ENCODE measurements at regions not wholly inside any gene's neighbourhood (a gene's known extent, or its start where the extent isn't known, plus 50 kb on each side); places are given as distances from the start of the nearest gene placed in this dataset.

- H3K4me2 ChIP-seq (ENCODE audit: low read length): no peak overlapping the region
- ChIA-PET POLR2A (ENCODE audit: unreplicated experiment) (no interaction called here), CTCF (no interaction called here)
- no peak overlapping the region for H2AFZ ChIP-seq (ENCODE audit: low read length)
- H3F3A ChIP-seq (ENCODE audit: low read length, unreplicated experiment): no peaks in the 10 kb centered on the region
- H3K9ac ChIP-seq (ENCODE audit: low read length): no peak overlapping the region
- no peaks in the 10 kb centered on the region for H3K9me2 ChIP-seq (replicated peaks; ENCODE audit: low read length)
- H3K27ac ChIP-seq (ENCODE audit: low read length): no peak overlapping the region
- H3K4me1 ChIP-seq (ENCODE audit: insufficient read depth, low read length): no peaks in the 10 kb centered on the region
- H4K20me1 ChIP-seq (ENCODE audit: low read length): no peaks in the 10 kb centered on the region
- H3K36me3 ChIP-seq (ENCODE audit: low read depth, low read length): no peaks in the 10 kb centered on the region
- intact Hi-C loops (cut with micrococcal nuclease): no loop called here
- DNase-seq (no peak), ATAC-seq (no peak)
- H3K4me3 ChIP-seq (ENCODE audit: low read length): no peak overlapping the region
- no peaks in the 10 kb centered on the region for H3K9me3 ChIP-seq (ENCODE audit: low read length)
- no TSS peak for BruUV-seq (replicated peaks)
- no peak for TF ChIP-seq EZH2phosphoT487 (IDR thresholded peaks at IDR 0.05; ENCODE audit: borderline replicate concordance, low read length)
- TF ChIP-seq EZH2 (IDR thresholded peaks at IDR 0.05; ENCODE audit: low read length, unreplicated experiment): no peak
- TF ChIP-seq, protein P1, sequence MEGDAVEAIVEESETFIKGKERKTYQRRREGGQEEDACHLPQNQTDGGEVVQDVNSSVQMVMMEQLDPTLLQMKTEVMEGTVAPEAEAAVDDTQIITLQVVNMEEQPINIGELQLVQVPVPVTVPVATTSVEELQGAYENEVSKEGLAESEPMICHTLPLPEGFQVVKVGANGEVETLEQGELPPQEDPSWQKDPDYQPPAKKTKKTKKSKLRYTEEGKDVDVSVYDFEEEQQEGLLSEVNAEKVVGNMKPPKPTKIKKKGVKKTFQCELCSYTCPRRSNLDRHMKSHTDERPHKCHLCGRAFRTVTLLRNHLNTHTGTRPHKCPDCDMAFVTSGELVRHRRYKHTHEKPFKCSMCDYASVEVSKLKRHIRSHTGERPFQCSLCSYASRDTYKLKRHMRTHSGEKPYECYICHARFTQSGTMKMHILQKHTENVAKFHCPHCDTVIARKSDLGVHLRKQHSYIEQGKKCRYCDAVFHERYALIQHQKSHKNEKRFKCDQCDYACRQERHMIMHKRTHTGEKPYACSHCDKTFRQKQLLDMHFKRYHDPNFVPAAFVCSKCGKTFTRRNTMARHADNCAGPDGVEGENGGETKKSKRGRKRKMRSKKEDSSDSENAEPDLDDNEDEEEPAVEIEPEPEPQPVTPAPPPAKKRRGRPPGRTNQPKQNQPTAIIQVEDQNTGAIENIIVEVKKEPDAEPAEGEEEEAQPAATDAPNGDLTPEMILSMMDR (conservative IDR thresholded peaks at IDR 0.05; ENCODE audit: low read depth, low read length): no peak
- H3K79me2 ChIP-seq (ENCODE audit: low read length): no peaks in the 10 kb centered on the region
- H3K27me3 ChIP-seq (ENCODE audit: low read length): no peaks in the 10 kb centered on the region
Measured at GRCh38 chr2:6394276-6394675, 471.4 kb downstream of the CMPK2 start.

GRCh38 chr2:6398421-6398820 is 467.3 kb downstream of the CMPK2 start:
- H4K20me1 ChIP-seq (ENCODE audit: low read length): no peaks in the 10 kb centered on the region
- H3F3A ChIP-seq (ENCODE audit: low read length, unreplicated experiment): no peaks in the 10 kb centered on the region
- H3K27ac ChIP-seq (ENCODE audit: low read length): no peak overlapping the region
- no peak for ATAC-seq
- BruUV-seq (replicated peaks): no TSS peak
- H3K36me3 ChIP-seq (ENCODE audit: low read depth, low read length): no peaks in the 10 kb centered on the region
- no peaks in the 10 kb centered on the region for H3K79me2 ChIP-seq (ENCODE audit: low read length)
- POLR2A ChIA-PET (ENCODE audit: unreplicated experiment): no interaction called here
- no peaks in the 10 kb centered on the region for H3K27me3 ChIP-seq (ENCODE audit: low read length)
- no peak overlapping the region for H3K9ac ChIP-seq (ENCODE audit: low read length)
- H3K4me2 ChIP-seq (ENCODE audit: low read length): no peak overlapping the region
- H2AFZ ChIP-seq (ENCODE audit: low read length): no peak overlapping the region
- no peaks in the 10 kb centered on the region for H3K4me1 ChIP-seq (ENCODE audit: insufficient read depth, low read length)
- CTCF ChIA-PET: no interaction called here
- TF ChIP-seq, protein P1 (conservative IDR thresholded peaks at IDR 0.05; ENCODE audit: low read depth, low read length): no peak
- no peak for TF ChIP-seq EZH2phosphoT487 (IDR thresholded peaks at IDR 0.05; ENCODE audit: borderline replicate concordance, low read length)
- no peak for TF ChIP-seq EZH2 (IDR thresholded peaks at IDR 0.05; ENCODE audit: low read length, unreplicated experiment)
- no peaks in the 10 kb centered on the region for H3K9me3 ChIP-seq (ENCODE audit: low read length)
- no peak overlapping the region for H3K4me3 ChIP-seq (ENCODE audit: low read length)
- intact Hi-C loops (cut with micrococcal nuclease): no loop called here
- no peaks in the 10 kb centered on the region for H3K9me2 ChIP-seq (replicated peaks; ENCODE audit: low read length)
- DNase-seq: no peak

DNA sequence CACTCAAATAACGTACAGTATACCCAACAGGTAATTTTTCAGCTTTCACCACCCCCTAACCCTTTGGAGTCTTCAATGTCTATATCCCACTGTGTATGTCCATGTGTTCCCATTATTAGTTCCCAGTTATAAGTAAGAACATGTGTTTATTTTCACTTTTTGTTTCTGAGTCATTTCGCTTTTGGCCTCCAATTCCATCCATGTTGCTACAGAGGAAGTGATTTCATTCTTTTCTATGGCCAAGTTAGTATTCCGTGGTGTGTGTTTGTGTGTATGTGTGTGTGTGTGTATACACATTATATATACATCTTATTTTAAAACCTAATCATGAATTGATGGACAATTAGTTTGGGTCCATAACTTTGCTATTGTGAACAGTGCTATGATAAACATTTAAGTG is 464.4 kb downstream of the CMPK2 start:
- POLR2A ChIA-PET (ENCODE audit: unreplicated experiment): no interaction called here

More for the DNA sequence above, 464.4 kb downstream of the CMPK2 start:
- DNase-seq (no peak), ATAC-seq (no peak)
- no TSS peak for BruUV-seq (replicated peaks)
- Histone ChIP-seq H3K9ac (ENCODE audit: low read length) (no peak overlapping the region), H3K4me2 (ENCODE audit: low read length) (no peak overlapping the region), H3K4me1 (ENCODE audit: insufficient read depth, low read length) (no peaks in the 10 kb centered on the region), H3F3A (ENCODE audit: low read length, unreplicated experiment) (no peaks in the 10 kb centered on the region), H3K36me3 (ENCODE audit: low read depth, low read length) (no peaks in the 10 kb centered on the region), H3K9me2 (replicated peaks; ENCODE audit: low read length) (no peaks in the 10 kb centered on the region), H3K27me3 (ENCODE audit: low read length) (no peaks in the 10 kb centered on the region), H3K27ac (ENCODE audit: low read length) (no peak overlapping the region), H3K79me2 (ENCODE audit: low read length) (no peaks in the 10 kb centered on the region), H3K9me3 (ENCODE audit: low read length) (no peaks in the 10 kb centered on the region), H2AFZ (ENCODE audit: low read length) (no peak overlapping the region), H3K4me3 (ENCODE audit: low read length) (no peak overlapping the region), H4K20me1 (ENCODE audit: low read length) (no peaks in the 10 kb centered on the region)
- intact Hi-C loops (cut with micrococcal nuclease): no loop called here
- CTCF ChIA-PET: no interaction called here
- TF ChIP-seq, protein P1 (conservative IDR thresholded peaks at IDR 0.05; ENCODE audit: low read depth, low read length): no peak
- no peak for TF ChIP-seq EZH2 (IDR thresholded peaks at IDR 0.05; ENCODE audit: low read length, unreplicated experiment)
- no peak for TF ChIP-seq EZH2phosphoT487 (IDR thresholded peaks at IDR 0.05; ENCODE audit: borderline replicate concordance, low read length)
